IPS-20b (cell line): ENCODE measurements at regions not wholly inside any gene's neighbourhood (a gene's known extent, or its start where the extent isn't known, plus 50 kb on each side); places are given as distances from the start of the nearest gene placed in this dataset.

Source experiments
- H3K27ac ChIP-seq: one replicate; pipeline ENCODE4 v1.5.1; 2013; ENCODE audit warnings: low read length
- H3K27me3 ChIP-seq: 2 replicates; pipeline ENCODE4 v1.6.1; 2013; ENCODE audit warnings: mild to moderate bottlenecking, low read length, inconsistent platforms; ENCODE audit not compliant: insufficient read depth
- H3K36me3 ChIP-seq: 2 replicates; pipeline ENCODE4 v1.6.1; 2013; ENCODE audit warnings: low read depth, mild to moderate bottlenecking, inconsistent platforms, low read length, moderate library complexity; ENCODE audit not compliant: insufficient read depth
- H3K4me1 ChIP-seq: 2 replicates; pipeline ENCODE4 v1.6.1; 2013; ENCODE audit warnings: mild to moderate bottlenecking, control low read depth, inconsistent platforms, low read length, moderate library complexity; ENCODE audit not compliant: insufficient read depth
- H3K4me3 ChIP-seq: 2 replicates; pipeline ENCODE4 v1.5.1; 2013; ENCODE audit warnings: mild to moderate bottlenecking, low read length, inconsistent platforms
- H3K9ac ChIP-seq: 2 replicates; pipeline ENCODE4 v1.6.1; 2013; ENCODE audit warnings: low read depth, mild to moderate bottlenecking, inconsistent platforms, low read length, moderate library complexity
- H3K9me3 ChIP-seq: 2 replicates; pipeline ENCODE4 v1.6.1; 2013; ENCODE audit warnings: mild to moderate bottlenecking, low read depth, low read length, inconsistent platforms; ENCODE audit not compliant: insufficient read depth

GRCh38 chr4:65777270-65777669, 107.0 kb upstream of the EPHA5 start:
- H3K27me3 ChIP-seq, result no peaks in the 10 kb centered on the region
- H3K36me3 ChIP-seq, result no peaks in the 10 kb centered on the region
- no peak overlapping the region for H3K9ac ChIP-seq
- peaks cover 29% of the 10 kb centered on the region for H3K9me3 ChIP-seq
- H3K4me3 ChIP-seq, result no peak overlapping the region
- no peak overlapping the region for H3K27ac ChIP-seq
- H3K4me1 ChIP-seq, result no peaks in the 10 kb centered on the region

GRCh38 chr4:65773636-65774035, 103.3 kb upstream of the EPHA5 start:
- no peak overlapping the region for H3K9ac ChIP-seq
- H3K4me1 ChIP-seq, result no peaks in the 10 kb centered on the region
- no peak overlapping the region for H3K4me3 ChIP-seq
- no peaks in the 10 kb centered on the region for H3K36me3 ChIP-seq
- peaks cover 36% of the 10 kb centered on the region for H3K9me3 ChIP-seq
- H3K27me3 ChIP-seq, result no peaks in the 10 kb centered on the region
- H3K27ac ChIP-seq, result no peak overlapping the region

- Histone ChIP-seq H3K4me3 (no peak overlapping the region), H3K27ac (no peak overlapping the region), H3K9ac (no peak overlapping the region), H3K36me3 (no peaks in the 10 kb centered on the region), H3K27me3 (no peaks in the 10 kb centered on the region), H3K9me3 (no peaks in the 10 kb centered on the region), H3K4me1 (no peaks in the 10 kb centered on the region)
These were observed 77.1 kb upstream of the EPHA5 start for GRCh38 chr4:65747386-65747785.

- H3K4me1 ChIP-seq, result no peaks in the 10 kb centered on the region
- H3K4me3 ChIP-seq, result no peak overlapping the region
- no peak overlapping the region for H3K9ac ChIP-seq
- no peaks in the 10 kb centered on the region for H3K27me3 ChIP-seq
- H3K27ac ChIP-seq, result no peak overlapping the region
- no peaks in the 10 kb centered on the region for H3K9me3 ChIP-seq
- no peaks in the 10 kb centered on the region for H3K36me3 ChIP-seq
These were observed 67.8 kb upstream of the EPHA5 start for GRCh38 chr4:65738134-65738533.

- no peak overlapping the region for H3K4me3 ChIP-seq
These were observed 67.4 kb upstream of the EPHA5 start for GRCh38 chr4:65737672-65738071.

GRCh38 chr4:65724973-65725372, 54.7 kb upstream of the EPHA5 start:
- no peaks in the 10 kb centered on the region for H3K4me1 ChIP-seq
- H3K4me3 ChIP-seq, result no peak overlapping the region
- no peak overlapping the region for H3K27ac ChIP-seq
- no peaks in the 10 kb centered on the region for H3K9me3 ChIP-seq
- H3K36me3 ChIP-seq, result no peaks in the 10 kb centered on the region
- H3K27me3 ChIP-seq, result no peaks in the 10 kb centered on the region
- no peak overlapping the region for H3K9ac ChIP-seq

More at GRCh38 chr4:65737672-65738071, 67.4 kb upstream of the EPHA5 start:
- no peaks in the 10 kb centered on the region for H3K9me3 ChIP-seq
- no peak overlapping the region for H3K9ac ChIP-seq
- H3K27ac ChIP-seq, result no peak overlapping the region
- H3K4me1 ChIP-seq, result no peaks in the 10 kb centered on the region
- H3K27me3 ChIP-seq, result no peaks in the 10 kb centered on the region
- no peaks in the 10 kb centered on the region for H3K36me3 ChIP-seq
